ENCODE measurements at regions not wholly inside any gene's neighbourhood (a gene's known extent, or its start where the extent isn't known, plus 50 kb on each side); places are given as distances from the start of the nearest gene placed in this dataset.

- TF ChIP-seq CTCF (IDR thresholded peaks at IDR 0.05; ENCODE audit: poor library complexity) (no peak), EZH2phosphoT487 (IDR thresholded peaks at IDR 0.05; ENCODE audit: low read depth, severe bottlenecking, unreplicated experiment) (no peak), EZH2 (IDR thresholded peaks at IDR 0.05; ENCODE audit: borderline replicate concordance) (no peak)
Observed at GRCh38 chr1:65722461-65722860, 70.2 kb upstream of the PDE4B start.

All from hepatocyte (in vitro differentiated cells).